Medulla oblongata (tissue), 1 donor: ENCODE measurements at regions not wholly inside any gene's neighbourhood (a gene's known extent, or its start where the extent isn't known, plus 50 kb on each side); places are given as distances from the start of the nearest gene placed in this dataset.

Experiments used
- DNase-seq: peaks from one replicate; pipeline ENCODE4 v3.0.0-alpha.2; 2015; ENCODE audit errors: extremely low spot score

GRCh38 chr4:100804576-100805360 lies 286.9 kb upstream of the EMCN start:
- no peak for DNase-seq

- DNase-seq, result no peak
These were observed 285.9 kb upstream of the EMCN start for GRCh38 chr4:100803751-100804150.

- no peak for DNase-seq
These were observed 282.1 kb upstream of the EMCN start for GRCh38 chr4:100799761-100800539.

GRCh38 chr4:100797791-100798190 lies 280.0 kb upstream of the EMCN start:
- DNase-seq, result no peak

- DNase-seq, result no peak
These were observed 279.5 kb upstream of the EMCN start for GRCh38 chr4:100797356-100797755.

- no peak for DNase-seq
These were observed 278.5 kb upstream of the EMCN start for GRCh38 chr4:100796332-100796731.

GRCh38 chr4:100795581-100795980 lies 277.8 kb upstream of the EMCN start:
- no peak for DNase-seq

GRCh38 chr4:100790836-100791615 lies 273.2 kb upstream of the EMCN start:
- no peak for DNase-seq

- DNase-seq, result no peak
These were observed 272.2 kb upstream of the EMCN start for GRCh38 chr4:100789991-100790390.

- no peak for DNase-seq
These were observed 268.7 kb upstream of the EMCN start for GRCh38 chr4:100786481-100786880.

GRCh38 chr4:100782356-100782755 lies 264.5 kb upstream of the EMCN start:
- DNase-seq, result no peak

GRCh38 chr4:100781435-100781834 lies 263.6 kb upstream of the EMCN start:
- no peak for DNase-seq

- DNase-seq, result no peak
These were observed 262.3 kb upstream of the EMCN start for GRCh38 chr4:100780126-100780525.

- no peak for DNase-seq
These were observed 260.6 kb upstream of the EMCN start for GRCh38 chr4:100778431-100778830.

GRCh38 chr4:100762738-100763137 lies 244.9 kb upstream of the EMCN start:
- DNase-seq, result no peak

- no peak for DNase-seq
These were observed 236.9 kb upstream of the EMCN start for GRCh38 chr4:100754751-100755150.

GRCh38 chr4:100746141-100746739 lies 228.4 kb upstream of the EMCN start:
- no peak for DNase-seq

GRCh38 chr4:100742045-100742444 lies 224.2 kb upstream of the EMCN start:
- DNase-seq, result peak; percentile 6

- no peak for DNase-seq
These were observed 221.6 kb upstream of the EMCN start for GRCh38 chr4:100739426-100739825.

- DNase-seq, result no peak
These were observed 220.7 kb upstream of the EMCN start for GRCh38 chr4:100738196-100739165.
